HG03066 (cell line): ENCODE measurements at regions not wholly inside any gene's neighbourhood (a gene's known extent, or its start where the extent isn't known, plus 50 kb on each side); places are given as distances from the start of the nearest gene placed in this dataset.
"Not testable (repeated sequence)": the region's sequence is repeated elsewhere in the genome, so short reads cannot be mapped to it uniquely, and the experiment has no call there.

Experiments used
- ATAC-seq: cut with Tn5 transposase; IDR thresholded peaks from one replicate; pipeline ENCODE4 v1.9.1; 2021; ENCODE audit warnings: low read depth; ENCODE audit not compliant: unreplicated experiment

GRCh38 chr4:176618138-176618537, 174.6 kb downstream of the VEGFC start:
- ATAC-seq, result no peak

GRCh38 chr4:176619430-176619829, 173.3 kb downstream of the VEGFC start:
- ATAC-seq, result no peak

GRCh38 chr4:176622251-176622948, 170.3 kb downstream of the VEGFC start:
- no peak for ATAC-seq

GRCh38 chr4:176624983-176625610, 167.6 kb downstream of the VEGFC start:
- ATAC-seq, result not testable (repeated sequence)

- ATAC-seq, result no peak
These were observed 164.8 kb downstream of the VEGFC start for GRCh38 chr4:176627916-176628315.

- no peak for ATAC-seq
These were observed 161.1 kb downstream of the VEGFC start for GRCh38 chr4:176631611-176632010.
